Activated CD8-positive, alpha-beta T cell treated with anti-CD3 and anti-CD28 coated beads for 36 hours (primary cell): ENCODE measurements at regions not wholly inside any gene's neighbourhood (a gene's known extent, or its start where the extent isn't known, plus 50 kb on each side); places are given as distances from the start of the nearest gene placed in this dataset.
"Not testable (repeated sequence)": the region's sequence is repeated elsewhere in the genome, so short reads cannot be mapped to it uniquely, and the experiment has no call there.

Experiments
- ATAC-seq: fragments of 200-7000 bp; cut with Tn5 transposase; one replicate; pipeline ENCODE4 v1.10.0; 2021; ENCODE audit warnings: mild to moderate bottlenecking, moderate library complexity
- CTCF ChIA-PET: fragments of 350-600 bp; sonication (Branson Sonifier 250); formaldehyde crosslinking; loops from one replicate; lab custom pipeline; 2021; ENCODE audit warnings: antibody characterized with exemption; lab: Charles Lee
- POLR2A ChIA-PET: fragments of 350-600 bp; sonication (Branson Sonifier 250); formaldehyde crosslinking; loops from one replicate; lab custom pipeline; 2021; ENCODE audit warnings: antibody characterized with exemption; lab: Charles Lee
- DNase-seq: peaks from one replicate; pipeline ENCODE4 v3.0.0-alpha.2; 2020
- H3K27ac Mint-ChIP-seq: one replicate; pipeline ENCODE4 v1.8.0; 2021; ENCODE audit warnings: mild to moderate bottlenecking, mixed read lengths
- H3K27me3 Mint-ChIP-seq: one replicate; pipeline ENCODE4 v1.8.0; 2021; ENCODE audit warnings: mixed read lengths
- H3K36me3 Mint-ChIP-seq: one replicate; pipeline ENCODE4 v1.8.0; 2021; ENCODE audit warnings: low read depth, mixed read lengths
- H3K4me1 Mint-ChIP-seq: one replicate; pipeline ENCODE4 v1.8.0; 2021; ENCODE audit warnings: low read depth, mixed read lengths
- H3K4me3 Mint-ChIP-seq: one replicate; pipeline ENCODE4 v1.8.0; 2021; ENCODE audit warnings: mild to moderate bottlenecking, moderate library complexity, mixed read lengths
- H3K9me3 Mint-ChIP-seq: one replicate; pipeline ENCODE4 v1.8.0; 2021; ENCODE audit warnings: mixed read lengths
- intact Hi-C: fragments of 100-400 bp; cut with micrococcal nuclease; formaldehyde crosslinking; loops from one replicate; pipeline ENCODE4 v1.10.0; 2022
- TF ChIP-seq, protein P1 (sequence below): fragments of 200-600 bp; IDR thresholded peaks from one replicate; pipeline ENCODE4 v1.8.0; 2022; ENCODE audit warnings: antibody characterized with exemption, mild to moderate bottlenecking

DNA sequence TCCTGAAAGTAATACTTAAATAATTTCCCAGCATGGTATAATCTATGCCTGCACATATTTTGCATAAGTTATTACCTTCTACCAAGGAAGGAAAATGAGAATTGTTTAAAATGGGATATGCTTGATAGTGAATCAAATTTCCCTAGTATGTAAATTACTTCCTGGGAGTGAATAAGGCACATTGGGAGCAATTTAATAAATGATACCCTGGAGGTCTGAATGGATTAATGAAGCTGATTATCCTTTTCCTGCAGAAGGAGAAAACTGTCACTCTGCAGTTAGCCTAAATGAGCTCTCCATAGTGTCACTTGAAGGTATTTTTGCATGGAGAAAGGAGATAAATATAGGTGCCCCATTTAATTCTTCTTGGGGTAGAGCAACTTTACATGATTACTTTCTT lies 2212.0 kb downstream of the PCDH7 start:
- TF ChIP-seq, protein P1, sequence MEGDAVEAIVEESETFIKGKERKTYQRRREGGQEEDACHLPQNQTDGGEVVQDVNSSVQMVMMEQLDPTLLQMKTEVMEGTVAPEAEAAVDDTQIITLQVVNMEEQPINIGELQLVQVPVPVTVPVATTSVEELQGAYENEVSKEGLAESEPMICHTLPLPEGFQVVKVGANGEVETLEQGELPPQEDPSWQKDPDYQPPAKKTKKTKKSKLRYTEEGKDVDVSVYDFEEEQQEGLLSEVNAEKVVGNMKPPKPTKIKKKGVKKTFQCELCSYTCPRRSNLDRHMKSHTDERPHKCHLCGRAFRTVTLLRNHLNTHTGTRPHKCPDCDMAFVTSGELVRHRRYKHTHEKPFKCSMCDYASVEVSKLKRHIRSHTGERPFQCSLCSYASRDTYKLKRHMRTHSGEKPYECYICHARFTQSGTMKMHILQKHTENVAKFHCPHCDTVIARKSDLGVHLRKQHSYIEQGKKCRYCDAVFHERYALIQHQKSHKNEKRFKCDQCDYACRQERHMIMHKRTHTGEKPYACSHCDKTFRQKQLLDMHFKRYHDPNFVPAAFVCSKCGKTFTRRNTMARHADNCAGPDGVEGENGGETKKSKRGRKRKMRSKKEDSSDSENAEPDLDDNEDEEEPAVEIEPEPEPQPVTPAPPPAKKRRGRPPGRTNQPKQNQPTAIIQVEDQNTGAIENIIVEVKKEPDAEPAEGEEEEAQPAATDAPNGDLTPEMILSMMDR, result no peak
- Mint-ChIP-seq H3K27me3 (no peaks in the 10 kb centered on the region), H3K9me3 (peaks cover 8% of the 10 kb centered on the region), H3K4me3 (no peak overlapping the region), H3K36me3 (no peaks in the 10 kb centered on the region), H3K27ac (no peak overlapping the region), H3K4me1 (no peaks in the 10 kb centered on the region)
- CTCF ChIA-PET, result no interaction called here
- no peak for DNase-seq
- intact Hi-C loops, result no loop called here
- ATAC-seq, result no peak
- POLR2A ChIA-PET, result no interaction called here

DNA sequence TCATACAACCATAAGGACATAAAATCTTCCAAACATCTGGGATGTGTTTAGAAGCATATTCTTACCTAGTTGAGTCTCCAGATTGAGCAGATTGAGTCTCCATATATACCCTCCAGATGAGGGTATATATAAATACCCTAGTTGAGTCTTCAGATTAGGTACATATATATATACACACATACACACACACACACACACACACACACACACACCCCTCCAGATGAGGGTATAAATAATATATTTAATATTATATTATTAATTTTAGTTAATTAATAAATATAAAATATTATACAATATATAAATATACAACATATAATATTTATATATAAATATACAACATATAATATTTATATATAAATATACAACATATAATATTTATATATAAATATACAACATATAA lies 2219.1 kb downstream of the PCDH7 start:
- ATAC-seq, POLR2A ChIA-PET, H3K27ac Mint-ChIP-seq, CTCF ChIA-PET, H3K4me1 Mint-ChIP-seq, H3K4me3 Mint-ChIP-seq, H3K36me3 Mint-ChIP-seq, DNase-seq, H3K27me3 Mint-ChIP-seq, intact Hi-C loops: not testable (repeated sequence)
- H3K9me3 Mint-ChIP-seq, result peaks cover 12% of the 10 kb centered on the region

DNA sequence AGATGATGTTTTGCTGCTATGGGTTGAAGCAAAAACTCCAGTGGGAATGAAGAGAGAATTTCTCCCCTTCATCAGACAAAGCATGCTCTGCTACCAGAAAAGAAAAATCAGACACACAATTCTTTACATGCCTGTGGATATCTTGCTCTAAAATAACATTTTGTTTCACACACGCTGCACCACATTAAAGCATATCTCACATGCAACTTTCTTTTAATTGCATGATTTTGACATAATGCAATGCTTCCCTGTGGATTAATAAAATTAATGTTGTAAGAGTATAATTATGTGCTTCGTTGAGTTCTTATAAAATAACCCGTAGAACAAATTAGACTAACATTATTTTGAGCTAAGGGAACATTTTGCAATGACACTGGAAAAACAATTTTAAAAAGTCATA lies 2230.7 kb downstream of the PCDH7 start:
- H3K9me3 Mint-ChIP-seq, result peaks cover 19% of the 10 kb centered on the region
- DNase-seq, result no peak
- no peaks in the 10 kb centered on the region for H3K4me1 Mint-ChIP-seq
- H3K27ac Mint-ChIP-seq, result no peak overlapping the region
- TF ChIP-seq, protein P1, result no peak
- intact Hi-C loops, result no loop called here
- ChIA-PET CTCF (no interaction called here), POLR2A (no interaction called here)
- no peaks in the 10 kb centered on the region for H3K36me3 Mint-ChIP-seq
- H3K27me3 Mint-ChIP-seq, result no peaks in the 10 kb centered on the region
- no peak for ATAC-seq
- no peak overlapping the region for H3K4me3 Mint-ChIP-seq

DNA sequence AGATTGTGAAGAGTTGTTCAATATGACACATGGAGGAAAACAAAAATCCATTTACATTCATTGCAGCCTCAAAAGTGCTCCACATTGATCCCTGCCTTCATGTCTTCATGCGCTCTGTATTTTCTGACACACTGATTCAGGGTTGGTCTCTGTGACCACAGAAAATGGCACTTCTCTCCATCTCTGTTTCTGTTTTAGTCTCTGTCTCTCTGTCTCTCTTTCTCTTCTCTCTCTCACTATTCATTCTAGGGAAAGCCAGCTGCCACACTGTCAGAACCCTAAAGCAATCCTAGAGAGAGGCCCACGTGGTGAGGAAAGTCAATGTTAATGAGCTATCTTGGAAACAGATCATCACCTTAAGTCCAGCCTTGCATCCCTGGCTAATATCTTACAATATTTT lies 2238.4 kb downstream of the PCDH7 start:
- Mint-ChIP-seq H3K27ac (no peak overlapping the region), H3K4me3 (no peak overlapping the region), H3K4me1 (no peaks in the 10 kb centered on the region), H3K36me3 (no peaks in the 10 kb centered on the region), H3K27me3 (no peaks in the 10 kb centered on the region), H3K9me3 (peaks cover 6% of the 10 kb centered on the region)
- CTCF ChIA-PET, result no interaction called here
- no peak for ATAC-seq
- DNase-seq, result no peak
- POLR2A ChIA-PET, result interaction anchor here (0.5 kb wide), 1 partner anchor 9 kb away, joined by 3 read pairs; no protein-coding TSS in a partner anchor
- TF ChIP-seq, protein P1, result no peak
- intact Hi-C loops, result no loop called here

DNA sequence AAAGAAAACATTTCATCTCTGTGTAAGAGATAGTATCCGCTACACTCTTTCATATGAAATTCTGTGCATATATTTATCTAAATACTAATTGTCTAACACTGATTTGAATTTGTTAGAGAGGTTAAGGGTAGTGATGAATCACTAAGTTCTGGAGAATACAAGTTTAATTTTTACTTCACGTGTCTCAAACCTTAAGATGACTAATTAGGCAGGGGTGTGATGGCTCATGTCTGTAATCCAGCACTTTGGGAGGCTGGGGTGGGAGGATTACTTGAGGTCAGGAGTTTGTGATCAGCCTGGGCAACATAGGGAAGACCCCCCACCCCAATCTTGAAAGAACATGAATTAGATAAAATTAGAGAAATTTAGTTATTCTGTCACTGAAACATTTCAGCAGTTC lies 2241.9 kb downstream of the PCDH7 start:
- ATAC-seq (no peak), DNase-seq (no peak)
- intact Hi-C loops, result no loop called here
- Mint-ChIP-seq H3K27me3 (no peaks in the 10 kb centered on the region), H3K27ac (no peak overlapping the region), H3K36me3 (no peaks in the 10 kb centered on the region), H3K4me1 (no peaks in the 10 kb centered on the region), H3K9me3 (peaks cover 2% of the 10 kb centered on the region), H3K4me3 (no peak overlapping the region)
- TF ChIP-seq, protein P1, result no peak
- POLR2A ChIA-PET, result no interaction called here
- CTCF ChIA-PET, result no interaction called here

DNA sequence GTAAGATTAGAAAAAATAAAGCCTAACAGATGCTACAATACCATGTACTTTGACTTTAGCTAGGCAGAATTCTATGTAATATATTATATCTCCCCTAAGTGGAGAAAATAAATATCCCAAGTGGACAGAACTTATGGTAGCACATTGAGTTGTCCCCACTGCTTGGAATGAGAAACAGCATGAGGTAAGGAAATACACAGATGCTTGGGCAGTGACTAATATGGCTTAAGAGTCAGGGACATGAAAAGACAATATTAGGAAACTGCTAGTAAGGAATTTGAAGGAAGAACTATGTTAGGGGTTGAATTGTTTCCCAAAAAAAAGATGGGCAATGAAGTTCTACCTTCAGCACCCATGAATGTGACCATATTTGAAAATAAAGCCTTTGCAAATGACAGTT lies 2265.1 kb downstream of the PCDH7 start:
- DNase-seq (no peak), ATAC-seq (no peak)
- CTCF ChIA-PET, result no interaction called here
- TF ChIP-seq, protein P1, result no peak
- H3K27me3 Mint-ChIP-seq, result no peaks in the 10 kb centered on the region
- H3K4me1 Mint-ChIP-seq, result no peaks in the 10 kb centered on the region
- intact Hi-C loops, result no loop called here
- POLR2A ChIA-PET, result no interaction called here
- H3K27ac Mint-ChIP-seq, result no peak overlapping the region
- H3K36me3 Mint-ChIP-seq, result no peaks in the 10 kb centered on the region
- H3K4me3 Mint-ChIP-seq, result no peak overlapping the region
- peaks cover 5% of the 10 kb centered on the region for H3K9me3 Mint-ChIP-seq
